Kidney glomerular epithelial cell (primary cell): ENCODE measurements at regions not wholly inside any gene's neighbourhood (a gene's known extent, or its start where the extent isn't known, plus 50 kb on each side); places are given as distances from the start of the nearest gene placed in this dataset.
"Not testable (repeated sequence)": the region's sequence is repeated elsewhere in the genome, so short reads cannot be mapped to it uniquely, and the experiment has no call there.

Experiments
- DNase-seq: peaks from one replicate; lab custom pipeline; 2025; lab: John Stamatoyannopoulos, UW

DNA sequence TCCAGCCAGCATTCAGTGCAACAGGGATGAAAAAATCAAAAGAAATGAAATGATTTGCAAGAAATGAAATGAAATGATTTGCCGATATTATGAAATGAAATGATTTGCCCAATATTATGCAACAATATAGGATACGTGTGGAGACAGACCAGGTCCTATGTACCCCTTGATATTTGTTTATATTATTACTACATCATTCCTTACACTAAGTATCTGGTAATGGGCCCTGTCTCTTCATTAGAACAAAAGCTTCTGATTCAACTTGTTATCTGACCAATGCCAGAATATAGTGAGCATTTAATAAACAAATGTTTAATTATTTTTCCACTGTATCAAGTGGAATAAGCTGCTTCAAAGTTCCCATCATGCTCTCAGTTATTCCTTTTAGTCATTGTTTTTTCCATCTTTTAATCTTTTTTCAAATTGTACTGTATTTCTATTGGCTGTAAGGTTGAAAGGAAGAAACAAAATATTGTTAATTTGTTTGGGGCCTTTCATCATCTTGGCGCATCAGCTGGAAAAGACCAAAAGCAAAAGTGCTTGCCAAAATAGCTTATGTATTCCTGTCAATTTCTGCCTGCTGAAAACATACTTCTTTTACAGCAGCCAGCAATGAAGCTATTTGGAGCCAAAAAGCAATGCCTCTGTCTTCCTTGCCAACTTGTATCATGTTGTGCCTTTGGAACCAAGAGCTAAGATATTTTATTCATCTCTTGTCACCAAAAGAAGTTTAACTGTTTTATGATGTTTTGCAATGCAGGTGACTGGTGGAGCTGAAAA lies 2314.9 kb downstream of the LRRC4C start:
- no peak for DNase-seq

GRCh38 chr11:39139581-39139980 lies 2319.9 kb downstream of the LRRC4C start:
- DNase-seq: no peak

DNA sequence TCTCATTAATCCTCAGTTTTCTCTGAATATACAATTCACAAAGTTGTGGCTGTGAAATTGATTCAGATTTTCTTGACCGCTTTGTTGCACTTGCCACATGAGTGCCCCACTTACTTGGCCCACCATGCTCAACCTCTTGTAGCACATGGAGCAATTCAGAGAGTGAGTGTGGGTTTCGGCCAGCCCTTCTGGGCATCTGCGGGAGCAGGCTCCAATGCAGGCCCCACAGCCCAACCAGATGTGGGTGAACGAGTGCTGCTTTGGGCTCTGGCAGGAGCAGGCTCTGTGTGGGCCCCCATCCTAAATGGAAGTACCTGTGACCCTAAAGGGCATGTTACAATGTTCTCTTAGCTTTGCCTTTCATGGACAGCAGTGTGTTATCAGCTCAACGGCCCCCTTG lies 2338.6 kb downstream of the LRRC4C start:
- DNase-seq: no peak

DNA sequence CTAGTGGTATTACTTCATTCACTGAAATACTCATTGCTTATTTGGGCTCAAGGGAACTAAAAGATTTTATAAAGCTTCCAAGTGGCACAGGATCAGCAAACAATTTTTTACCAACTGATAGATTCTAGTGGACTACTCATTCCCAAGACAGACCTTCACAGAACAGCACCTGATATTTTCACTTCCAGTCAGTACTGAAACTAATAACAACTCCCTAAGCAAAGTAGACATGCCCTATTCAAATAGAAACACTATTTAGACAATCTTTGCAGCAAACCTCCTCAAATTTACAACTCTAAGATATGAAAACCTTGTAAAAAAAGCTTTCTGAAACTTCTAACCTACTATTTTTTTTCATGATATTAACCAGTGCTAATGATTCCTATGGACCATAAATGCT lies 2345.8 kb downstream of the LRRC4C start:
- no peak for DNase-seq

DNA sequence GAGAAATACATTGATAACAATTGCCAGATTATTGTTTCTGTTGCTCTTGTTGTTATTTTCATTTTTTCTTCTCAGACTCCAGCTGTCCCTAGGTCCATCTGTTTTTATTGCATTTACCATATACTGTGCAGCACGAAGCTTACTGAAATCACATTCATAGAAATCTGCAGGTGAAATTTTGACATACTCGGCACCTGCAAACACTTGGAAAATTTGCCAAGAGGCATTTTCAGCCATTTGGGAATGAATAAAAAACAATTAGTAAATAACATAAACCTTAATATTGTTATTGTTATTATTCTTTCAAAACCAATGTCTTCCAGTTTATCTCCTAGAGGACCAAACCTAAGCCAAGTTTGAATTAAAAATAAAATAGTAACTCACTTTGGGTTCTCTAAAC lies 2357.2 kb downstream of the LRRC4C start:
- DNase-seq: no peak

- DNase-seq: no peak
These were observed 2381.0 kb downstream of the LRRC4C start for GRCh38 chr11:39078465-39078864.

DNA sequence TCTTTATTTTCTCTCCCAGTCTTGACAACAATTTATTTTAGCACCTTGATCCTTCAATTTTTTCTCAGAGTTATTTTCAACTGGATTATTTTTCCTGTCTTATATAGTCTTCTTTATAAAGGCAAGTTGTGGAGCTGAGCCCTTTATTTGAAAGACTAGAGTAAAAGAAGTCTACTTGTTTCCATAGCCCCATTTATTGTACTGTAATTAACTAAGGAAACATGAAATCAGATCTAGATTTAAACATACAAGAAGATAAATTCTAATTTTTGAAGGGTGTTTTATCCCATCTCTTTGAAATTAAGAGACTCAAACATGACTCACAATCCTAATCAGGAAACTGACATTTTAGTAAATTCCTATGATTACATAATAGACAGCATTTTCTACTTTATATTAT lies 2421.8 kb downstream of the LRRC4C start:
- no peak for DNase-seq

DNA sequence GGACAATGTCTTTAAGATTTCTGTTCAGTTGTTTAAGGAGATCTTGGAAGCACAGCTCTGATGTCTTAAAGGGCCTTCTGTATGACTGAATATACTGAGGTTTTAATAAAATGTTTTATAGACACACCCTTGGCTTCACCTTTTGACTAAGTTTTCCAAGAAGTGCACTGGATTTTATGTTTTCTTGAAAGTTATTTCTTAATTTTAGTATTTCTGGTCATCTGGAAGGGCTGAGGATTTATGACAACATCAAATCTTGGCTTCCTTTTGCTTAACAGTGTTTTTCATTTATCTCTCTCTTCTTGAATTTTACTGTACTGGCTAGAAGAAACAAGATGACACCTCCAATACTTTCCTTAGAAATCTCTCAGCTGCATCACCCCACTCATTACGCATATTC lies 2423.4 kb downstream of the LRRC4C start:
- no peak for DNase-seq

GRCh38 chr11:39021539-39021938 lies 2423.5 kb upstream of the RAG2 start:
- no peak for DNase-seq

DNA sequence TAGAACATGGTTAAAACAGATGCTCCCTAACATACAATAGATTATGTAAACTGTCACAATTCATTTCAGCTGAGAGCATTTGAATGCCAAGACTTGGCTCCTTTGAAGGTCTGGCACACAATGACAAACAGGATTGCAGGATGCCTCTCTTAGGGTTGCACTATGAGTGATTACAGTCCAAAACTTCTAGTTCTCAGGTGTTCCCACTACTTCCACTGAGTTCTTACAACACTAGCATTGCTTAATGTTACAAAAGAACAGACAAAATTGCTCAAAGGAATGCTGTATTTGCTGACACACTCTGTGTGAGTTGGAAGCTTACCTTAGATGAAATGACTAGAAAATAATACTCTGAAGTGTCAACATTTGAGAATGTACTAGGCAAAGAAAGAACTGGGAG lies 2413.8 kb upstream of the RAG2 start:
- no peak for DNase-seq

DNA sequence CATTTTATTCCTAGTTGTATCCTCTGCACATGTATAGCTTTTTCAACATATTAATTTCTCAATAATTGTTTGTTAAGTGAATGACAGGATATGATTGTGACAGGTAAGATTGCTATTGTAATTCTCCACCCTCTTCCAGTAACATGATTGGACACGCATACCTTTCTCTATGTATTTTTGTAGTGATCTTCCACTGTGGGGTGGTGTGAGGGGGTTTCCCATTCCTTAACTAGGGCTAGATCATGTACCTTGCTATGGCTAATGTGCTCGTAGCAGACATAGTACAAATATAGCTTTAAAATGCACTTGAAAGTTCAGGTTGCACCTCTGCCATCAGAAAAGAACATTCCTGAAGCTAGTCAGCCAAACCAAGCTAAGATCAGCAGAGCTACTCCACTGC lies 2392.8 kb upstream of the RAG2 start:
- DNase-seq: no peak

DNA sequence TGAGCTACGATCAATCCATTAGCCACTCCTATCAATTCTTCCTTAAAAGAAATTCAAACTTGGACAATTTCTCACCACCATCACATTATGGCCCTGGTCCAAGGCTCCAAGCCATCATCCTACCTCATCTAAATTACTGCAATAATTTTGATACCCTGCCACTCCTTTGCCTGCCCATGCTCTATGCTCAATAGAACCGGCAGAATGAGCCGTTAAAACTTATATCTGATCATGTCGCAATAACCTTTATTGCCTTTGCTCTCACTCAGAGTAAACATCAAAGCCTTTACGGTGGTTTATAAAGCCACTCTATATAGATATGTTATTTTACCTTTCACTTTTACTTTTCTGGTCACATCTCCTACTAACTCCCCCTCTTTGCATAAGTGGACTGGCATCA lies 2392.1 kb upstream of the RAG2 start:
- no peak for DNase-seq

- no peak for DNase-seq
These were observed 2390.9 kb upstream of the RAG2 start for GRCh38 chr11:38988908-38989307.

GRCh38 chr11:38972220-38972619 lies 2374.2 kb upstream of the RAG2 start:
- DNase-seq: no peak

DNA sequence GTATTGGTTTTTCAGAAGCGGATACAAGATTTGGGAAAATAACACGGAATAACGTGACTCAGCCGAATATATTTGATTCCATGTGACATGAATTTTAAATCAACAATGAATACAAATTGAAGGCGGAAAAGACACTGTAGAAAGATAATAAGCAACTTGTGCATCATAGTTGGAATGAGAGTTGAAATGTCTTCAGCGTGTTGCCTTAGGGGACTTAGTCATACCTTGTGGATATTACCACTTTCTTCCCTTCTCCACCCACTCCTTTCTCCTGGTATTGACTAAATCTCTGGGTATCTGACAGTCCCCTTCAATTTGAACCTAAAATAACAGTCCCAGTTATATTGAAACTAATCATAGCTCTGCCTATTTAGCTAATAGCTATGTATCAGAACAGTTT lies 2373.1 kb upstream of the RAG2 start:
- no peak for DNase-seq

- DNase-seq: no peak
These were observed 2370.9 kb upstream of the RAG2 start for GRCh38 chr11:38968951-38969350.

- DNase-seq: no peak
These were observed 2354.7 kb upstream of the RAG2 start for GRCh38 chr11:38952698-38953097.

GRCh38 chr11:38950867-38951266 lies 2352.8 kb upstream of the RAG2 start:
- DNase-seq: no peak

DNA sequence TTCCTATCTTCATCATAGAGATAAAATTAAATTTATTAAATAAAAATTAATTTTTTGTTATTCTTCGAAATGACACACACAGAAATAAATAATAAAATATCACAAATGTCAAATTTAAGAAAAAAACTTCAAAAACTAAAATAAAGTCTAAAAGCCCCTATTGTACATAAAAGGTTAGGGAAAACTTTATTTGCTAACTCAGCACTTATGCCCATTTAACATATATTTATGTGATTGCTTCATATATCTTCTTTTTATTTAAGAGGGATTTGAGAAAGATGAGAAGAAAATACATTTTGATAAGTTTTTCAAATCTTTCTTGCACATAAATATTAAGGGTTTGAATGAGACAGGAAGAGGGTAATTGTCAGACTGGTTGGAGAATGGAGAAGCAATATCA lies 2350.4 kb upstream of the RAG2 start:
- no peak for DNase-seq

DNA sequence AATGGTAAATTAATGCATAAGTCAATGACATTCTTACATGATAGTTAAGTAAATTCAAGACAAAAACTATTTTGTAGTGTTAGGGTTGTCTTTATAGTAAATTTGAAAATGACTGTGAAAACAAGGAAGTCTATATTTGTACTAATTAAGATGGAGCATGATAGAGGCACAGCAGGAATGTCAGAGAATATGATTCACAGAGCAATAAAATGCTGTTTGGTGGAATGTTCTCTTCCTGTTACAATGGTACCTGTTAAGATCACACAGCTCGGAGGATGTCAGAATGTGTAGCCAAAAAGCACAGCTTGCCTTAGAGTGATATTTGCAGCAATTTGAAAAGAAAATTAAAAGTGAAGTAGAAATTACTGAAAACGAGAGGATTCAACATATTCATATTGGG lies 2339.7 kb upstream of the RAG2 start:
- DNase-seq: no peak

DNA sequence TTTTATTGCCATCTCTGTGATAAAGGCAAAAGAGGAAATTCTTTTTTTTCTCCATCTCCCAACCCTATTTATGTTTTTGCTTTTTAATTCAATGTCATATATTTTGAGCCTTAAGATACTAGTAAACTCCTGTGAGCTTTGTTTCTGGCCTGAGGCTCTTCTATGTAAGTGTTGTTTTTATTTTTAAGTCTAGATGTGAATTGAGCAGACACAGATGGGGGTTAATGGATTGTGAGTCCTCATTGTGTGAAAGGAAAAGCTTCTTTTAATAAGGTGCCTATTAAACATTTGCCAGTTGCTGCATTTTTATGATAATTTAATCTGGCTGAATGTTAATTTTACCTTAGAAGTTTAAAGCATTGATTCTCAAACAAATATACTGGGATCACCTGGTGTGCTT lies 2337.9 kb upstream of the RAG2 start:
- no peak for DNase-seq

DNA sequence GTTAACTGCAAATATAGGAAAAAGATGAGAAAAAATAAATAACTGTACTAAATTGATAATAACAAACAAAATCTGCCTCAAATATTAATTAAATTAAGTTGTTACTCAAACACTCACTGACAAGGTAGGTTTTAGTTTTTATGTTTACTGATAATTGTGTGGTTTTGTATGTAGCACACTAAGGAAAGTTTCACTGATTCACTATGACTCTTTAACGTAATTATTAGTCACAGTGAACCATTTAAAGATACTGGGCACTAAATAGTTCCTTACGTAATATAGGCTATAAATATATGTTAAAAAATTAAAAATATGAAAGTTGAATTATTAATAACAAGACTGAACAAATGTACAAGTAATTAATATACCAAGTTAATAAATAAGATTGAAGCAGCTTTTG lies 2330.0 kb upstream of the RAG2 start:
- no peak for DNase-seq

DNA sequence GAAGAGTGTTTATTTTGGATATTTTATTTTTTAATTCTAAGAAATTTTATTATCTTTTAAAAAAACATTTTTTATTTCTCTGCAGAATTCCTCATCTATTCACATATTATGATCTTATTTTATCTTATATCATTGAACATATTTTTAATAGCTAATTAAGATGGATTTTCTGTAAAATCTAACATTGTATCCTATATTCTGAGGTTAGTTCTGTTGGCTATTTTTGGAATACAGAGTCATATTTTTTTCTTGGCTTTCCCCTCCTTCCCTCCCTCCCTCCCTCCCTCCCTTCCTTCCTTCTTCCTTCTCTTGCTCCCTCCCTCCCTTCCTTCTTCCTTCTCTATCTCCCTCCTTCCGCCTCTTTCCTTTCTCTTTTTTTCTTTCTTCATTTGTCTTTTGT lies 2326.6 kb upstream of the RAG2 start:
- DNase-seq: no peak

GRCh38 chr11:38900211-38900610 lies 2302.2 kb upstream of the RAG2 start:
- no peak for DNase-seq

DNA sequence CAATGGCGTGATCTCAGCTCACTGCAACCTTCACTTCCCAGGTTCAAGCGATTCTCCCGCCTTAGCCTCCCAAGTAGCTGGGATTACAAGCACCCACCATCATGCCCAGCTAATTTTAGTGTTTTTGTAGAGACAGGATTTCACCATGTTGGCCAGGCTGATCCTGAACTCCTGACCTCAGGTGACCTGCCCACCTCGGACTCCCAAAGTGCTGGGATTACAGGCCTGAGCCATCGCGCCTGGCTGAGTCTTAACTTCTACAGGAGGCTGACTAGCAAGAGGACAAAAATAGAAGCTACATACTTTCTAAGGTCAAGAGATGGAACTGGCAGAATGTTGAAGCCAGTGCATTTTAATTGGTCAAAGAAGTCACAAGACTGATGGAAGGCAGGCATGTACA lies 2296.2 kb upstream of the RAG2 start:
- DNase-seq: not testable (repeated sequence)
